C4-2B (cell line): ENCODE measurements at regions not wholly inside any gene's neighbourhood (a gene's known extent, or its start where the extent isn't known, plus 50 kb on each side); places are given as distances from the start of the nearest gene placed in this dataset.

ENCODE experiments used
- H3K27ac ChIP-seq: fragments of 450-650 bp; 2 replicates; pipeline ENCODE4 v1.5.1; 2017
- CTCF ChIP-seq: fragments of 450-650 bp; conservative IDR thresholded peaks from 2 replicates; pipeline ENCODE4 v1.5.1; 2017; ENCODE audit warnings: mild to moderate bottlenecking
- ZFX ChIP-seq: fragments of 450-650 bp; IDR thresholded peaks from 2 replicates; pipeline ENCODE4 v1.6.1; 2017

- TF ChIP-seq CTCF: no peak
- no peak for TF ChIP-seq ZFX
- no peak overlapping the region for H3K27ac ChIP-seq
Measured at GRCh38 chr5:109989161-109989560, 299.4 kb downstream of the MAN2A1 start.

- no peak overlapping the region for H3K27ac ChIP-seq
- TF ChIP-seq ZFX: no peak
Measured at GRCh38 chr5:109989994-109990722, 300.4 kb downstream of the MAN2A1 start.

GRCh38 chr5:109990723-109991359 is 301.1 kb downstream of the MAN2A1 start:
- H3K27ac ChIP-seq: no peak overlapping the region
- no peak for TF ChIP-seq CTCF
- TF ChIP-seq ZFX: no peak

GRCh38 chr5:109992264-109992915 is 302.7 kb downstream of the MAN2A1 start:
- no peak for TF ChIP-seq ZFX
- TF ChIP-seq CTCF: no peak

GRCh38 chr5:109994135-109994534 is 304.4 kb downstream of the MAN2A1 start:
- H3K27ac ChIP-seq: no peak overlapping the region
- TF ChIP-seq ZFX (no peak), CTCF (no peak)

More at GRCh38 chr5:109992264-109992915, 302.7 kb downstream of the MAN2A1 start:
- H3K27ac ChIP-seq: no peak overlapping the region

GRCh38 chr5:109996246-109996645 is 306.5 kb downstream of the MAN2A1 start:
- TF ChIP-seq ZFX (no peak), CTCF (no peak)
- no peak overlapping the region for H3K27ac ChIP-seq

GRCh38 chr5:109997161-109997560 is 307.4 kb downstream of the MAN2A1 start:
- H3K27ac ChIP-seq: no peak overlapping the region
- TF ChIP-seq CTCF (no peak), ZFX (no peak)
